Posterior vena cava (tissue), 2 donors: ENCODE measurements at regions not wholly inside any gene's neighbourhood (a gene's known extent, or its start where the extent isn't known, plus 50 kb on each side); places are given as distances from the start of the nearest gene placed in this dataset.
"Not testable (repeated sequence)": the region's sequence is repeated elsewhere in the genome, so short reads cannot be mapped to it uniquely, and the experiment has no call there.

Source experiments
- DNase-seq: peaks from one replicate; pipeline ENCODE4 v3.0.0-alpha.2; 2020; ENCODE audit warnings: low spot score
- intact Hi-C, 2 donors: fragments of 100-400 bp; cut with DNase I; formaldehyde crosslinking; loops; one replicate each; pipeline versions ENCODE4 v1.14.1 to v1.14.2; 2022 to 2023
- donor health status: DM: yes; HTN: yes; CAD: no.
- donor health status: DM: yes; HTN: yes; CAD: no.

GRCh38 chr3:22414239-22414638 is 663.2 kb upstream of the ZNF385D start:
- intact Hi-C loops = no loop called here
- no peak for DNase-seq

- DNase-seq = not testable (repeated sequence)
Measured at GRCh38 chr3:22416838-22417446, 665.9 kb upstream of the ZNF385D start.

GRCh38 chr3:22419261-22419660 is 668.3 kb upstream of the ZNF385D start:
- no peak for DNase-seq
- intact Hi-C loops = no loop called here

More at GRCh38 chr3:22416838-22417446, 665.9 kb upstream of the ZNF385D start:
- intact Hi-C loops = not testable (repeated sequence)

GRCh38 chr3:22421589-22421988 is 670.6 kb upstream of the ZNF385D start:
- DNase-seq = no peak
- intact Hi-C loops = no loop called here

GRCh38 chr3:22431334-22431733 is 680.3 kb upstream of the ZNF385D start:
- DNase-seq = no peak
- intact Hi-C loops = no loop called here

- DNase-seq = no peak
- intact Hi-C loops = no loop called here
Measured at GRCh38 chr3:22439626-22440025, 688.6 kb upstream of the ZNF385D start.

- DNase-seq = no peak
- intact Hi-C loops = no loop called here
Measured at GRCh38 chr3:22441711-22442110, 690.7 kb upstream of the ZNF385D start.

GRCh38 chr3:22443571-22444233 is 692.7 kb upstream of the ZNF385D start:
- intact Hi-C loops = no loop called here
- no peak for DNase-seq

- intact Hi-C loops, DNase-seq: not testable (repeated sequence)
Measured at GRCh38 chr3:22445336-22445735, 694.3 kb upstream of the ZNF385D start.

- intact Hi-C loops = no loop called here
- no peak for DNase-seq
Measured at GRCh38 chr3:22450786-22451400, 699.9 kb upstream of the ZNF385D start.

- intact Hi-C loops = no loop called here
- no peak for DNase-seq
Measured at GRCh38 chr3:22451501-22451900, 700.5 kb upstream of the ZNF385D start.

- intact Hi-C loops = no loop called here
- no peak for DNase-seq
Measured at GRCh38 chr3:22453906-22454535, 703.0 kb upstream of the ZNF385D start.

- DNase-seq = no peak
- intact Hi-C loops = no loop called here
Measured at GRCh38 chr3:22469995-22470394, 719.0 kb upstream of the ZNF385D start.

- intact Hi-C loops = no loop called here
- no peak for DNase-seq
Measured at GRCh38 chr3:22471557-22471956, 720.5 kb upstream of the ZNF385D start.

GRCh38 chr3:22474706-22475445 is 723.9 kb upstream of the ZNF385D start:
- intact Hi-C loops = no loop called here
- peak; percentile 71 for DNase-seq

GRCh38 chr3:22475665-22476240 is 724.7 kb upstream of the ZNF385D start:
- intact Hi-C loops = no loop called here
- no peak for DNase-seq

- no peak for DNase-seq
- intact Hi-C loops = no loop called here
Measured at GRCh38 chr3:22476976-22477375, 726.0 kb upstream of the ZNF385D start.

GRCh38 chr3:22485954-22486353 is 717.2 kb upstream of the UBE2E2 start:
- intact Hi-C loops = no loop called here

GRCh38 chr3:22490747-22491146 is 712.4 kb upstream of the UBE2E2 start:
- no peak for DNase-seq
- intact Hi-C loops = loop anchor here in 1 of 2 donors (5.0 kb wide), 1 partner anchor 1882 kb away; no protein-coding TSS in a partner anchor

More at GRCh38 chr3:22485954-22486353, 717.2 kb upstream of the UBE2E2 start:
- no peak for DNase-seq
